ENCODE measurements at regions not wholly inside any gene's neighbourhood (a gene's known extent, or its start where the extent isn't known, plus 50 kb on each side); places are given as distances from the start of the nearest gene placed in this dataset.

GRCh38 chr11:32225571-32226285 lies 134.9 kb downstream of the RCN1 start:
- no peak for TF ChIP-seq CTCF (IDR thresholded peaks at IDR 0.05)
- TF ChIP-seq POLR2A (IDR thresholded peaks at IDR 0.05): no peak
